AG04450 (cell line): ENCODE measurements at regions not wholly inside any gene's neighbourhood (a gene's known extent, or its start where the extent isn't known, plus 50 kb on each side); places are given as distances from the start of the nearest gene placed in this dataset.

Experiments used
- CTCF ChIA-PET: fragments of 300-600, 350-600 bp; formaldehyde crosslinking; extraction: SDS; loops from one replicate; lab custom pipeline; 2022; ENCODE audit warnings: antibody characterized with exemption, inconsistent platforms; lab: Charles Lee
- POLR2A ChIA-PET: fragments of 350-600 bp; formaldehyde crosslinking; extraction: SDS; loops from one replicate; lab custom pipeline; 2021; ENCODE audit warnings: antibody characterized with exemption, inconsistent platforms; lab: Yijun Ruan, JAX
- DNase-seq: peaks from one replicate; pipeline ENCODE4 v3.0.0-alpha.2; 2011; ENCODE audit warnings: low read depth, low spot score
- H3K27ac ChIP-seq: one replicate; pipeline ENCODE4 v1.5.1; 2012; ENCODE audit warnings: low read depth, low read length, control low read depth
- H3K27me3 ChIP-seq: one replicate; pipeline ENCODE4 v1.6.0; 2012; ENCODE audit warnings: low read length; ENCODE audit not compliant: control insufficient read depth, insufficient read depth
- H3K4me3 ChIP-seq: 2 replicates; pipeline ENCODE4 v1.5.1; 2011; ENCODE audit warnings: mild to moderate bottlenecking, low read depth, low read length, control low read depth
- H3K9me3 ChIP-seq: 2 replicates; pipeline ENCODE4 v1.5.1; 2012; ENCODE audit warnings: low read length; ENCODE audit not compliant: control insufficient read depth, insufficient read depth
- CTCF ChIP-seq: IDR thresholded peaks from 2 replicates; pipeline ENCODE4 v1.5.1; 2011; ENCODE audit warnings: low read depth, low read length, control low read depth, inconsistent platforms

GRCh38 chr5:118696076-118696475, 292.3 kb downstream of the DTWD2 start:
- Histone ChIP-seq H3K4me3 (no peak overlapping the region), H3K27me3 (no peaks in the 10 kb centered on the region), H3K27ac (no peak overlapping the region), H3K9me3 (no peaks in the 10 kb centered on the region; the same call in 1 of the 2 replicates)
- TF ChIP-seq CTCF = no peak
- CTCF ChIA-PET = no interaction called here
- POLR2A ChIA-PET = no interaction called here
- no peak for DNase-seq

- POLR2A ChIA-PET = no interaction called here
- Histone ChIP-seq H3K4me3 (no peak overlapping the region), H3K9me3 (no peaks in the 10 kb centered on the region), H3K27ac (no peak overlapping the region), H3K27me3 (no peaks in the 10 kb centered on the region)
- TF ChIP-seq CTCF = no peak
- CTCF ChIA-PET = no interaction called here
- no peak for DNase-seq
Observed at GRCh38 chr5:118692811-118693342, 295.5 kb downstream of the DTWD2 start.

- ChIA-PET POLR2A (no interaction called here), CTCF (no interaction called here)
- H3K27me3 ChIP-seq = no peaks in the 10 kb centered on the region
- no peak overlapping the region for H3K4me3 ChIP-seq
- no peak overlapping the region for H3K27ac ChIP-seq
- DNase-seq = no peak
- no peaks in the 10 kb centered on the region for H3K9me3 ChIP-seq
- TF ChIP-seq CTCF = no peak
Observed at GRCh38 chr5:118687661-118688621, 300.4 kb downstream of the DTWD2 start.

GRCh38 chr5:118687100-118687499, 301.2 kb downstream of the DTWD2 start:
- H3K9me3 ChIP-seq = no peaks in the 10 kb centered on the region
- ChIA-PET CTCF (no interaction called here), POLR2A (no interaction called here)
- no peaks in the 10 kb centered on the region for H3K27me3 ChIP-seq
- no peak overlapping the region for H3K4me3 ChIP-seq
- DNase-seq = no peak
- H3K27ac ChIP-seq = no peak overlapping the region
- no peak for TF ChIP-seq CTCF

- no peak for DNase-seq
- ChIA-PET POLR2A (no interaction called here), CTCF (no interaction called here)
- no peak for TF ChIP-seq CTCF
- H3K4me3 ChIP-seq = no peak overlapping the region
- no peak overlapping the region for H3K27ac ChIP-seq
- no peaks in the 10 kb centered on the region for H3K27me3 ChIP-seq
- H3K9me3 ChIP-seq = no peaks in the 10 kb centered on the region
Observed at GRCh38 chr5:118681655-118682054, 306.7 kb downstream of the DTWD2 start.
